Adipocyte (in vitro differentiated cells): ENCODE measurements at regions not wholly inside any gene's neighbourhood (a gene's known extent, or its start where the extent isn't known, plus 50 kb on each side); places are given as distances from the start of the nearest gene placed in this dataset.
"Not testable (repeated sequence)": the region's sequence is repeated elsewhere in the genome, so short reads cannot be mapped to it uniquely, and the experiment has no call there.

Source experiments
- DNase-seq: peaks from one replicate; pipeline ENCODE4 v3.0.0-alpha.2; 2015; ENCODE audit warnings: low read depth
- H3K27me3 ChIP-seq: replicated peaks from 2 replicates; pipeline ENCODE4 v1.7.0; 2013; ENCODE audit warnings: mild to moderate bottlenecking, low read length, moderate library complexity; ENCODE audit not compliant: control insufficient read depth, insufficient read depth
- H3K36me3 ChIP-seq: 2 replicates; pipeline ENCODE4 v1.7.0; 2013; ENCODE audit warnings: low read length, mild to moderate bottlenecking, moderate library complexity; ENCODE audit not compliant: control insufficient read depth, insufficient read depth, severe bottlenecking
- H3K4me1 ChIP-seq: 2 replicates; pipeline ENCODE4 v1.7.0; 2013; ENCODE audit warnings: mild to moderate bottlenecking, low read length, moderate library complexity; ENCODE audit not compliant: control insufficient read depth, insufficient read depth
- H3K4me3 ChIP-seq: 2 replicates; pipeline ENCODE4 v1.7.0; 2013; ENCODE audit warnings: mild to moderate bottlenecking, low read length, moderate library complexity
- H3K9ac ChIP-seq: 2 replicates; pipeline ENCODE4 v1.7.0; 2013; ENCODE audit warnings: mild to moderate bottlenecking, low read length, moderate library complexity
- H3K9me3 ChIP-seq: 2 replicates; pipeline ENCODE4 v1.7.0; 2013; ENCODE audit warnings: mild to moderate bottlenecking, low read length, moderate library complexity; ENCODE audit not compliant: control insufficient read depth

- H3K36me3 ChIP-seq = no peaks in the 10 kb centered on the region
- H3K9ac ChIP-seq = no peak overlapping the region
- H3K4me1 ChIP-seq = no peaks in the 10 kb centered on the region
- no peaks in the 10 kb centered on the region for H3K27me3 ChIP-seq
- no peak overlapping the region for H3K4me3 ChIP-seq
- DNase-seq = no peak
- no peaks in the 10 kb centered on the region for H3K9me3 ChIP-seq
These were observed 103.0 kb upstream of the ADAMTS3 start for GRCh38 chr4:72671980-72672379.

GRCh38 chr4:72670521-72670920, 101.5 kb upstream of the ADAMTS3 start:
- Histone ChIP-seq H3K9ac (no peak overlapping the region), H3K9me3 (no peaks in the 10 kb centered on the region), H3K36me3 (no peaks in the 10 kb centered on the region), H3K27me3 (no peaks in the 10 kb centered on the region), H3K4me1 (no peaks in the 10 kb centered on the region), H3K4me3 (no peak overlapping the region)
- no peak for DNase-seq

GRCh38 chr4:72666910-72667309, 97.9 kb upstream of the ADAMTS3 start:
- Histone ChIP-seq H3K27me3 (no peaks in the 10 kb centered on the region), H3K9me3 (no peaks in the 10 kb centered on the region), H3K9ac (no peak overlapping the region), H3K4me3 (no peak overlapping the region), H3K36me3 (no peaks in the 10 kb centered on the region), H3K4me1 (no peaks in the 10 kb centered on the region)
- no peak for DNase-seq

GRCh38 chr4:72665171-72665968, 96.3 kb upstream of the ADAMTS3 start:
- Histone ChIP-seq H3K9me3 (no peaks in the 10 kb centered on the region), H3K4me1 (no peaks in the 10 kb centered on the region), H3K27me3 (no peaks in the 10 kb centered on the region), H3K4me3 (no peak overlapping the region), H3K9ac (no peak overlapping the region), H3K36me3 (no peaks in the 10 kb centered on the region)
- DNase-seq = no peak

- Histone ChIP-seq H3K4me1 (no peaks in the 10 kb centered on the region), H3K36me3 (no peaks in the 10 kb centered on the region), H3K4me3 (no peak overlapping the region), H3K9ac (no peak overlapping the region), H3K9me3 (no peaks in the 10 kb centered on the region), H3K27me3 (no peaks in the 10 kb centered on the region)
- no peak for DNase-seq
These were observed 94.8 kb upstream of the ADAMTS3 start for GRCh38 chr4:72663828-72664227.

GRCh38 chr4:72661830-72662229, 92.8 kb upstream of the ADAMTS3 start:
- Histone ChIP-seq H3K36me3 (no peaks in the 10 kb centered on the region), H3K4me1 (no peaks in the 10 kb centered on the region), H3K27me3 (no peaks in the 10 kb centered on the region), H3K9me3 (no peaks in the 10 kb centered on the region), H3K4me3 (no peak overlapping the region), H3K9ac (no peak overlapping the region)
- no peak for DNase-seq

- Histone ChIP-seq H3K9ac (no peak overlapping the region), H3K27me3 (no peaks in the 10 kb centered on the region), H3K9me3 (peaks cover 7% of the 10 kb centered on the region), H3K4me3 (no peak overlapping the region), H3K36me3 (no peaks in the 10 kb centered on the region), H3K4me1 (no peaks in the 10 kb centered on the region)
- no peak for DNase-seq
These were observed 72.6 kb upstream of the ADAMTS3 start for GRCh38 chr4:72641611-72642010.

GRCh38 chr4:72636866-72637265, 67.8 kb upstream of the ADAMTS3 start:
- not testable (repeated sequence) for H3K9ac ChIP-seq, H3K36me3 ChIP-seq, H3K27me3 ChIP-seq, H3K4me1 ChIP-seq, DNase-seq, H3K4me3 ChIP-seq, H3K9me3 ChIP-seq

GRCh38 chr4:72635931-72636330, 66.9 kb upstream of the ADAMTS3 start:
- H3K4me1 ChIP-seq, DNase-seq, H3K9me3 ChIP-seq, H3K9ac ChIP-seq, H3K36me3 ChIP-seq, H3K4me3 ChIP-seq, H3K27me3 ChIP-seq: not testable (repeated sequence)

- H3K27me3 ChIP-seq = peaks cover 26% of the 10 kb centered on the region
- not testable (repeated sequence) for H3K4me3 ChIP-seq, H3K4me1 ChIP-seq, H3K9me3 ChIP-seq, DNase-seq, H3K9ac ChIP-seq, H3K36me3 ChIP-seq
These were observed 63.2 kb upstream of the ADAMTS3 start for GRCh38 chr4:72632253-72632652.

- no peaks in the 10 kb centered on the region for H3K4me1 ChIP-seq
- peaks cover 36% of the 10 kb centered on the region for H3K27me3 ChIP-seq
- H3K9me3 ChIP-seq = no peaks in the 10 kb centered on the region
- no peak overlapping the region for H3K4me3 ChIP-seq
- DNase-seq = peak; percentile 63
- no peak overlapping the region for H3K9ac ChIP-seq
- no peaks in the 10 kb centered on the region for H3K36me3 ChIP-seq
These were observed 62.3 kb upstream of the ADAMTS3 start for GRCh38 chr4:72631296-72631695.

- peaks cover 44% of the 10 kb centered on the region for H3K27me3 ChIP-seq
- H3K4me3 ChIP-seq = no peak overlapping the region
- DNase-seq = peak; percentile 27
- H3K4me1 ChIP-seq = no peaks in the 10 kb centered on the region
- no peaks in the 10 kb centered on the region for H3K9me3 ChIP-seq
- H3K9ac ChIP-seq = no peak overlapping the region
- no peaks in the 10 kb centered on the region for H3K36me3 ChIP-seq
These were observed 60.5 kb upstream of the ADAMTS3 start for GRCh38 chr4:72629540-72629939.
